T-helper 2 cell treated with Interferon-gamma antibody and Interleukin-4, amounts not matched to agents 5 μg/mL and 100 μg/mL, for 36 hours (primary cell): ENCODE measurements at regions not wholly inside any gene's neighbourhood (a gene's known extent, or its start where the extent isn't known, plus 50 kb on each side); places are given as distances from the start of the nearest gene placed in this dataset.

Experiments
- DNase-seq: peaks from one replicate; pipeline ENCODE4 v3.0.0; 2021; ENCODE audit warnings: low spot score
- H3K27ac Mint-ChIP-seq: one replicate; pipeline ENCODE4 v1.8.0; 2021; ENCODE audit warnings: mild to moderate bottlenecking, mixed read lengths
- H3K27me3 Mint-ChIP-seq: one replicate; pipeline ENCODE4 v1.8.0; 2021; ENCODE audit warnings: low read depth, mixed read lengths
- H3K36me3 Mint-ChIP-seq: one replicate; pipeline ENCODE4 v1.8.0; 2021; ENCODE audit warnings: low read depth, mixed read lengths
- H3K4me1 Mint-ChIP-seq: one replicate; pipeline ENCODE4 v1.8.0; 2021; ENCODE audit warnings: low read depth, mixed read lengths
- H3K4me3 Mint-ChIP-seq: one replicate; pipeline ENCODE4 v1.8.0; 2022; ENCODE audit warnings: mild to moderate bottlenecking, moderate library complexity, mixed read lengths
- H3K9me3 Mint-ChIP-seq: one replicate; pipeline ENCODE4 v1.8.0; 2021; ENCODE audit warnings: mixed read lengths

- H3K36me3 Mint-ChIP-seq: no peaks in the 10 kb centered on the region
- H3K27me3 Mint-ChIP-seq: peaks cover 8% of the 10 kb centered on the region
- peaks cover 4% of the 10 kb centered on the region for H3K9me3 Mint-ChIP-seq
- H3K4me1 Mint-ChIP-seq: no peaks in the 10 kb centered on the region
- no peak for DNase-seq
- H3K27ac Mint-ChIP-seq: no peak overlapping the region
- no peak overlapping the region for H3K4me3 Mint-ChIP-seq
These were observed 61.5 kb upstream of the HMGXB4 start for GRCh38 chr22:35195821-35196220.

- no peak overlapping the region for H3K27ac Mint-ChIP-seq
- H3K4me3 Mint-ChIP-seq: no peak overlapping the region
- H3K36me3 Mint-ChIP-seq: no peaks in the 10 kb centered on the region
- DNase-seq: no peak
- no peaks in the 10 kb centered on the region for H3K4me1 Mint-ChIP-seq
- no peaks in the 10 kb centered on the region for H3K9me3 Mint-ChIP-seq
- peaks cover 9% of the 10 kb centered on the region for H3K27me3 Mint-ChIP-seq
These were observed 60.2 kb upstream of the HMGXB4 start for GRCh38 chr22:35197071-35197470.

GRCh38 chr22:35197886-35198285 is 59.4 kb upstream of the HMGXB4 start:
- Mint-ChIP-seq H3K4me3 (no peak overlapping the region), H3K4me1 (no peaks in the 10 kb centered on the region), H3K9me3 (no peaks in the 10 kb centered on the region), H3K27me3 (peaks cover 9% of the 10 kb centered on the region), H3K27ac (no peak overlapping the region), H3K36me3 (no peaks in the 10 kb centered on the region)
- no peak for DNase-seq

- Mint-ChIP-seq H3K27me3 (peaks cover 9% of the 10 kb centered on the region), H3K27ac (no peak overlapping the region), H3K4me1 (no peaks in the 10 kb centered on the region), H3K9me3 (no peaks in the 10 kb centered on the region), H3K4me3 (no peak overlapping the region), H3K36me3 (no peaks in the 10 kb centered on the region)
- no peak for DNase-seq
These were observed 58.6 kb upstream of the HMGXB4 start for GRCh38 chr22:35198738-35199137.

- H3K4me3 Mint-ChIP-seq: no peak overlapping the region
- no peaks in the 10 kb centered on the region for H3K4me1 Mint-ChIP-seq
- H3K27me3 Mint-ChIP-seq: peaks cover 9% of the 10 kb centered on the region
- H3K36me3 Mint-ChIP-seq: no peaks in the 10 kb centered on the region
- no peaks in the 10 kb centered on the region for H3K9me3 Mint-ChIP-seq
- DNase-seq: no peak
- no peak overlapping the region for H3K27ac Mint-ChIP-seq
These were observed 54.9 kb upstream of the HMGXB4 start for GRCh38 chr22:35202376-35202775.

- no peak overlapping the region for H3K4me3 Mint-ChIP-seq
These were observed 53.7 kb upstream of the HMGXB4 start for GRCh38 chr22:35203583-35203982.

GRCh38 chr22:35204807-35205775 is 52.2 kb upstream of the HMGXB4 start:
- Mint-ChIP-seq H3K27ac (no peak overlapping the region), H3K36me3 (no peaks in the 10 kb centered on the region), H3K4me3 (no peak overlapping the region), H3K4me1 (no peaks in the 10 kb centered on the region), H3K27me3 (peaks cover 2% of the 10 kb centered on the region), H3K9me3 (no peaks in the 10 kb centered on the region)
- no peak for DNase-seq

More at GRCh38 chr22:35203583-35203982, 53.7 kb upstream of the HMGXB4 start:
- Mint-ChIP-seq H3K9me3 (no peaks in the 10 kb centered on the region), H3K27me3 (peaks cover 5% of the 10 kb centered on the region), H3K27ac (no peak overlapping the region), H3K36me3 (no peaks in the 10 kb centered on the region), H3K4me1 (no peaks in the 10 kb centered on the region)
- DNase-seq: no peak

- DNase-seq: no peak
- Mint-ChIP-seq H3K9me3 (no peaks in the 10 kb centered on the region), H3K36me3 (no peaks in the 10 kb centered on the region), H3K27me3 (no peaks in the 10 kb centered on the region), H3K4me3 (no peak overlapping the region), H3K4me1 (no peaks in the 10 kb centered on the region), H3K27ac (no peak overlapping the region)
These were observed 51.3 kb upstream of the HMGXB4 start for GRCh38 chr22:35205961-35206360.

- Mint-ChIP-seq H3K27ac (no peak overlapping the region), H3K27me3 (no peaks in the 10 kb centered on the region), H3K36me3 (no peaks in the 10 kb centered on the region), H3K4me3 (no peak overlapping the region), H3K4me1 (no peaks in the 10 kb centered on the region), H3K9me3 (no peaks in the 10 kb centered on the region)
- DNase-seq: no peak
These were observed 50.4 kb upstream of the HMGXB4 start for GRCh38 chr22:35206889-35207288.
